ENCODE measurements at regions not wholly inside any gene's neighbourhood (a gene's known extent, or its start where the extent isn't known, plus 50 kb on each side); places are given as distances from the start of the nearest gene placed in this dataset.

GRCh38 chr2:81987370-81987769 lies 1682.8 kb upstream of the LRRTM1 start:
- CTCF ChIA-PET = no interaction called here

GRCh38 chr2:81984969-81985637 lies 1680.6 kb upstream of the LRRTM1 start:
- intact Hi-C loops (cut with micrococcal nuclease; ENCODE audit: unreplicated experiment) = no loop called here
- CTCF ChIA-PET = no interaction called here
- no TSS peak for BruUV-seq (replicated peaks)

More at GRCh38 chr2:81987370-81987769, 1682.8 kb upstream of the LRRTM1 start:
- POLR2A ChIA-PET (ENCODE audit: low non-redundant PET) = no interaction called here
- Histone ChIP-seq H3K27me3 (replicated peaks; ENCODE audit: insufficient read depth, low read depth, low read length, poor library complexity) (no peaks in the 10 kb centered on the region), H3K9me3 (ENCODE audit: low read depth, low read length, poor library complexity, severe bottlenecking) (peaks cover 40% of the 10 kb centered on the region), H3K4me1 (ENCODE audit: insufficient read depth, low read length, poor library complexity, severe bottlenecking) (no peaks in the 10 kb centered on the region), H3K4me3 (ENCODE audit: low read depth, low read length, poor library complexity, severe bottlenecking) (no peak overlapping the region), H3K27ac (ENCODE audit: low read depth, low read length, poor library complexity, severe bottlenecking) (no peak overlapping the region), H3K36me3 (ENCODE audit: insufficient read depth, low read length, poor library complexity, severe bottlenecking) (no peaks in the 10 kb centered on the region)
- TF ChIP-seq EZH2 (IDR thresholded peaks at IDR 0.05; ENCODE audit: borderline replicate concordance, low read depth, low read length, poor library complexity, severe bottlenecking) = no peak
- TF ChIP-seq CTCF (conservative IDR thresholded peaks at IDR 0.05; ENCODE audit: low read depth, low read length) = no peak
- DNase-seq (ENCODE audit: low spot score) = no peak
- no TSS peak for BruUV-seq (replicated peaks)
- intact Hi-C loops (cut with micrococcal nuclease; ENCODE audit: unreplicated experiment) = no loop called here

GRCh38 chr2:81981585-81981984 lies 1677.0 kb upstream of the LRRTM1 start:
- no peaks in the 10 kb centered on the region for H3K27me3 ChIP-seq (replicated peaks; ENCODE audit: insufficient read depth, low read depth, low read length, poor library complexity)
- H3K4me1 ChIP-seq (ENCODE audit: insufficient read depth, low read length, poor library complexity, severe bottlenecking) = no peaks in the 10 kb centered on the region
- no peak for DNase-seq (ENCODE audit: low spot score)
- H3K27ac ChIP-seq (ENCODE audit: low read depth, low read length, poor library complexity, severe bottlenecking) = no peak overlapping the region
- CTCF ChIA-PET = no interaction called here
- intact Hi-C loops (cut with micrococcal nuclease; ENCODE audit: unreplicated experiment) = no loop called here
- POLR2A ChIA-PET (ENCODE audit: low non-redundant PET) = no interaction called here
- TF ChIP-seq CTCF (conservative IDR thresholded peaks at IDR 0.05; ENCODE audit: low read depth, low read length) (no peak), EZH2 (IDR thresholded peaks at IDR 0.05; ENCODE audit: borderline replicate concordance, low read depth, low read length, poor library complexity, severe bottlenecking) (no peak)
- no peak overlapping the region for H3K4me3 ChIP-seq (ENCODE audit: low read depth, low read length, poor library complexity, severe bottlenecking)
- H3K9me3 ChIP-seq (ENCODE audit: low read depth, low read length, poor library complexity, severe bottlenecking) = peaks cover 34% of the 10 kb centered on the region
- no peaks in the 10 kb centered on the region for H3K36me3 ChIP-seq (ENCODE audit: insufficient read depth, low read length, poor library complexity, severe bottlenecking)
- BruUV-seq (replicated peaks) = no TSS peak

More at GRCh38 chr2:81984969-81985637, 1680.6 kb upstream of the LRRTM1 start:
- no peak for DNase-seq (ENCODE audit: low spot score)
- Histone ChIP-seq H3K27me3 (replicated peaks; ENCODE audit: insufficient read depth, low read depth, low read length, poor library complexity) (no peaks in the 10 kb centered on the region), H3K36me3 (ENCODE audit: insufficient read depth, low read length, poor library complexity, severe bottlenecking) (no peaks in the 10 kb centered on the region), H3K9me3 (ENCODE audit: low read depth, low read length, poor library complexity, severe bottlenecking) (peaks cover 37% of the 10 kb centered on the region), H3K4me3 (ENCODE audit: low read depth, low read length, poor library complexity, severe bottlenecking) (no peak overlapping the region), H3K27ac (ENCODE audit: low read depth, low read length, poor library complexity, severe bottlenecking) (no peak overlapping the region), H3K4me1 (ENCODE audit: insufficient read depth, low read length, poor library complexity, severe bottlenecking) (no peaks in the 10 kb centered on the region)
- TF ChIP-seq EZH2 (IDR thresholded peaks at IDR 0.05; ENCODE audit: borderline replicate concordance, low read depth, low read length, poor library complexity, severe bottlenecking) = no peak
- no peak for TF ChIP-seq CTCF (conservative IDR thresholded peaks at IDR 0.05; ENCODE audit: low read depth, low read length)
- POLR2A ChIA-PET (ENCODE audit: low non-redundant PET) = no interaction called here

Measured in A673 (cell line).